DND-41 (cell line): ENCODE measurements at regions not wholly inside any gene's neighbourhood (a gene's known extent, or its start where the extent isn't known, plus 50 kb on each side); places are given as distances from the start of the nearest gene placed in this dataset.

ENCODE experiments used
- EZH2 ChIP-seq: IDR thresholded peaks from 3 replicates; pipeline ENCODE4 v1.6.1; 2012; ENCODE audit warnings: borderline replicate concordance, low read depth, mild to moderate bottlenecking, moderate library complexity, low read length, inconsistent platforms; ENCODE audit not compliant: severe bottlenecking
- TF ChIP-seq, protein P1 (sequence below): IDR thresholded peaks from 2 replicates; pipeline ENCODE4 v1.5.1; 2012; ENCODE audit warnings: borderline replicate concordance, low read length, moderate library complexity, mild to moderate bottlenecking; ENCODE audit not compliant: poor library complexity, severe bottlenecking; ENCODE audit errors: extremely low read depth

DNA sequence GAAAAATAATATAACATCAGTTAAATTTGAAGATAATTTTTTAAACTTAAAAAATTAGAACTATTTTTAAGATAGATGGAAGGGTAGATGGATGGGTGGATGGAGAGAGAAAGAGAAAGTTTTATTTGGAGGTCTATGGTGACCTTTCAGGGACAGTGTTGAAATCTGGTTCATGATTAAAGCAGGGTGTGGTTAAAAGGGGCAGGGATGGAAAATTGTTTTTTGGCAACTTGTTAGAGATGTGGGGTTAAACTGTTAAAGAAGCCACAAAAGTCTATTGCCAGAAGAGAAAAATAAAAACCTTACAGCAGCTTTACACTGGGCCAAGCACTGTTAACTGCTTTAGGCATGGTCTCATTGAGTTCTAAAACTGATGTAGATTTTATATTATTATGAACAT lies 134.9 kb upstream of the GORAB start:
- TF ChIP-seq, protein P1, sequence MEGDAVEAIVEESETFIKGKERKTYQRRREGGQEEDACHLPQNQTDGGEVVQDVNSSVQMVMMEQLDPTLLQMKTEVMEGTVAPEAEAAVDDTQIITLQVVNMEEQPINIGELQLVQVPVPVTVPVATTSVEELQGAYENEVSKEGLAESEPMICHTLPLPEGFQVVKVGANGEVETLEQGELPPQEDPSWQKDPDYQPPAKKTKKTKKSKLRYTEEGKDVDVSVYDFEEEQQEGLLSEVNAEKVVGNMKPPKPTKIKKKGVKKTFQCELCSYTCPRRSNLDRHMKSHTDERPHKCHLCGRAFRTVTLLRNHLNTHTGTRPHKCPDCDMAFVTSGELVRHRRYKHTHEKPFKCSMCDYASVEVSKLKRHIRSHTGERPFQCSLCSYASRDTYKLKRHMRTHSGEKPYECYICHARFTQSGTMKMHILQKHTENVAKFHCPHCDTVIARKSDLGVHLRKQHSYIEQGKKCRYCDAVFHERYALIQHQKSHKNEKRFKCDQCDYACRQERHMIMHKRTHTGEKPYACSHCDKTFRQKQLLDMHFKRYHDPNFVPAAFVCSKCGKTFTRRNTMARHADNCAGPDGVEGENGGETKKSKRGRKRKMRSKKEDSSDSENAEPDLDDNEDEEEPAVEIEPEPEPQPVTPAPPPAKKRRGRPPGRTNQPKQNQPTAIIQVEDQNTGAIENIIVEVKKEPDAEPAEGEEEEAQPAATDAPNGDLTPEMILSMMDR, result no peak
- no peak for TF ChIP-seq EZH2
